ENCODE measurements at regions not wholly inside any gene's neighbourhood (a gene's known extent, or its start where the extent isn't known, plus 50 kb on each side); places are given as distances from the start of the nearest gene placed in this dataset.

DNA sequence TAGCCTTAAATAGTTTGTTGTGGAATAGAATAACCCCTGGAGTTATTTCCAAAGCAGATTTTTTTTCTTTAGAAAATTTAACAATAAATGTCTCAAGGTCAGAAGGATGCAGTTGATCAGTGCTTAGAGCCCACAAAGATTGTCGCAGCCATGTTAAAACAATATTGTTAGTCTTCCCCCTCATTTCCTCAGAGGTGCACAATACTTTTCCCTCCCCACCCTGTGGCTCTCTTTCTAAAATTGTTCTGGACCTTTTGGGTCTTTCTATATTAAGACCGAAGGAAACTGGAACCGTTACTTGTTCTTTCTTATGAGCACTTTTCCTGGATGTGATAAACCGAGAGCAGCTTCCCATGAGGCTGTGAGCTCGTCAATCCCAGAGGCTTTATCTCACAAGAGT, 333.7 kb downstream of the HLX start:
- Histone ChIP-seq H3K36me3 (ENCODE audit: control insufficient read depth, insufficient read depth, low read length) (no peaks in the 10 kb centered on the region), H3K9me3 (no peaks in the 10 kb centered on the region), H3K27me3 (replicated peaks; ENCODE audit: control insufficient read depth, insufficient read depth, low read length) (no peaks in the 10 kb centered on the region), H3K4me1 (no peaks in the 10 kb centered on the region), H3K4me3 (ENCODE audit: low read depth, low read length) (no peak overlapping the region)
- no peak for DNase-seq
- no peaks in the 10 kb centered on the region for H3K36me3 Mint-ChIP-seq (ENCODE audit: insufficient read depth, unreplicated experiment)
- peaks cover 3% of the 10 kb centered on the region for H3K27me3 Mint-ChIP-seq (ENCODE audit: insufficient read depth, unreplicated experiment)
- no peaks in the 10 kb centered on the region for H3K4me1 Mint-ChIP-seq (ENCODE audit: low read depth, unreplicated experiment)
- POLR2A ChIA-PET = no interaction called here
- peaks cover 15% of the 10 kb centered on the region for H3K9me3 Mint-ChIP-seq (ENCODE audit: unreplicated experiment)
- TF ChIP-seq CTCF (IDR thresholded peaks at IDR 0.05; ENCODE audit: insufficient read depth in 1 of 2, low read depth in 1 of 2, low read length in 1 of 2, severe bottlenecking in 1 of 2, unreplicated experiment in 1 of 2) = no peak
- BruUV-seq (replicated peaks) = no TSS peak
- CTCF ChIA-PET = no interaction called here
- H3K27ac Mint-ChIP-seq (ENCODE audit: unreplicated experiment) = no peak overlapping the region
- intact Hi-C loops (cut with micrococcal nuclease; ENCODE audit: unreplicated experiment) = no loop called here
- no peak overlapping the region for H3K4me3 Mint-ChIP-seq (ENCODE audit: unreplicated experiment)

GRCh38 chr1:221217029-221217428, 337.8 kb downstream of the HLX start:
- H3K27me3 ChIP-seq (replicated peaks; ENCODE audit: control insufficient read depth, insufficient read depth, low read length) = no peaks in the 10 kb centered on the region
- TF ChIP-seq CTCF (IDR thresholded peaks at IDR 0.05; ENCODE audit: insufficient read depth in 1 of 2, low read depth in 1 of 2, low read length in 1 of 2, severe bottlenecking in 1 of 2, unreplicated experiment in 1 of 2) = no peak
- CTCF ChIA-PET = no interaction called here
- Mint-ChIP-seq H3K27me3 (ENCODE audit: insufficient read depth, unreplicated experiment) (peaks cover 3% of the 10 kb centered on the region), H3K9me3 (ENCODE audit: unreplicated experiment) (no peaks in the 10 kb centered on the region), H3K27ac (ENCODE audit: unreplicated experiment) (no peak overlapping the region), H3K4me1 (ENCODE audit: low read depth, unreplicated experiment) (no peaks in the 10 kb centered on the region), H3K4me3 (ENCODE audit: unreplicated experiment) (no peak overlapping the region), H3K36me3 (ENCODE audit: insufficient read depth, unreplicated experiment) (no peaks in the 10 kb centered on the region)
- H3K9me3 ChIP-seq = no peaks in the 10 kb centered on the region
- H3K4me1 ChIP-seq = no peaks in the 10 kb centered on the region
- H3K4me3 ChIP-seq (ENCODE audit: low read depth, low read length) = no peak overlapping the region
- POLR2A ChIA-PET = no interaction called here
- H3K36me3 ChIP-seq (ENCODE audit: control insufficient read depth, insufficient read depth, low read length) = no peaks in the 10 kb centered on the region
- no peak for DNase-seq
- BruUV-seq (replicated peaks) = no TSS peak
- intact Hi-C loops (cut with micrococcal nuclease; ENCODE audit: unreplicated experiment) = no loop called here

- no peak for TF ChIP-seq CTCF (IDR thresholded peaks at IDR 0.05; ENCODE audit: insufficient read depth in 1 of 2, low read depth in 1 of 2, low read length in 1 of 2, severe bottlenecking in 1 of 2, unreplicated experiment in 1 of 2)
- H3K4me1 ChIP-seq = no peaks in the 10 kb centered on the region
- CTCF ChIA-PET = no interaction called here
- DNase-seq = no peak
- Mint-ChIP-seq H3K36me3 (ENCODE audit: insufficient read depth, unreplicated experiment) (no peaks in the 10 kb centered on the region), H3K9me3 (ENCODE audit: unreplicated experiment) (peaks cover 22% of the 10 kb centered on the region), H3K4me1 (ENCODE audit: low read depth, unreplicated experiment) (no peaks in the 10 kb centered on the region), H3K27me3 (ENCODE audit: insufficient read depth, unreplicated experiment) (no peaks in the 10 kb centered on the region), H3K27ac (ENCODE audit: unreplicated experiment) (no peak overlapping the region), H3K4me3 (ENCODE audit: unreplicated experiment) (no peak overlapping the region)
- POLR2A ChIA-PET = no interaction called here
- BruUV-seq (replicated peaks) = no TSS peak
- no peaks in the 10 kb centered on the region for H3K36me3 ChIP-seq (ENCODE audit: control insufficient read depth, insufficient read depth, low read length)
- no peaks in the 10 kb centered on the region for H3K27me3 ChIP-seq (replicated peaks; ENCODE audit: control insufficient read depth, insufficient read depth, low read length)
- intact Hi-C loops (cut with micrococcal nuclease; ENCODE audit: unreplicated experiment) = no loop called here
- peaks cover 16% of the 10 kb centered on the region for H3K9me3 ChIP-seq
- no peak overlapping the region for H3K4me3 ChIP-seq (ENCODE audit: low read depth, low read length)
Measured at GRCh38 chr1:221223281-221223680, 344.0 kb downstream of the HLX start.

All from Caco-2 (cell line).